ENCODE measurements at regions not wholly inside any gene's neighbourhood (a gene's known extent, or its start where the extent isn't known, plus 50 kb on each side); places are given as distances from the start of the nearest gene placed in this dataset.

DNA sequence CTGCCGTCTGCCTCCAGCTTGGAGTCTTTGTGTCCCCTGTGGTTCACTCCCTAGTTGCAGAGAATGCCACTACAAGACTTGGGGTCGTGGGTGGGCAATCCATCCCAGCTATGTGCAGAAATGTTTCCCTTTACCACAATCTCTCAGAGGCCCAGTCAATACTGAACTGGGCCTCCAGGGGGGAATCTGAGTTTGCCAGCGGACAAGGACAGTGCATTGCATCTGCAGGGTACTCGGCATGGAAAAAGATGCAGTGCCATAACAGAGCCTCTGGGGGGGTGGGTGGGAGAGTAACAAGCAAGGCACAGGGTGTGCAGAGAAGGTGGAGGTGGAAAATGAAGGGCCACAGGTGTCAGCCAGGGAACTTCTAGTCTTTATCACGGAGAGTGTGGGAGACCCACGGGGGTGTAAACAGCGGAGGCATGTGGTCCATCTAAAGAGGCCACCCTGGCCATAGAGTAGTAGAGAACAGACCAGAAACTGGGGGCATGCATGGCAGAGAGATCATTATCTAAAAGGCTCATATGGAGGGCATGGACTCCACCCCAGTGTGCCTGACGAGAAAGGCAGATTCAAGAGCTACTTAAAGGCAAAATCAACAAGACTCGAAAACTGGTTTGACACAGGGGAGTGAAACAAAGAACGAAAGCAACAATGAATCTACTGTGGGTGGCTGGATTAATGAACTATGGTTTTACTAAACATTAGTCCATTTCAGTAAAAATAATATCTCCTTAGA lies 182.4 kb downstream of the ANXA2 start:
- peaks cover 62 to 78% of the 10 kb centered on the region in 2 donors for H3K27me3 Mint-ChIP-seq
- no peaks in the 10 kb centered on the region for H3K9me3 Mint-ChIP-seq
- no peak overlapping the region for H3K4me3 Mint-ChIP-seq
- no peak overlapping the region for H3K27ac Mint-ChIP-seq
- no peaks in the 10 kb centered on the region for H3K4me1 Mint-ChIP-seq (ENCODE audit: low read depth in 2 of 2)
- no peak for DNase-seq
- H3K36me3 Mint-ChIP-seq (ENCODE audit: insufficient read depth), result no peaks in the 10 kb centered on the region
- ATAC-seq (replicated peaks), result no peak

GRCh38 chr15:60217161-60217560 lies 180.6 kb downstream of the ANXA2 start:
- Mint-ChIP-seq H3K4me3 (no peak overlapping the region), H3K27ac (no peak overlapping the region), H3K9me3 (no peaks in the 10 kb centered on the region), H3K4me1 (ENCODE audit: low read depth in 2 of 2) (no peaks in the 10 kb centered on the region), H3K27me3 (peaks cover 52 to 72% of the 10 kb centered on the region in 2 donors), H3K36me3 (ENCODE audit: insufficient read depth) (no peaks in the 10 kb centered on the region)
- DNase-seq (no peak), ATAC-seq (replicated peaks) (no peak)

DNA sequence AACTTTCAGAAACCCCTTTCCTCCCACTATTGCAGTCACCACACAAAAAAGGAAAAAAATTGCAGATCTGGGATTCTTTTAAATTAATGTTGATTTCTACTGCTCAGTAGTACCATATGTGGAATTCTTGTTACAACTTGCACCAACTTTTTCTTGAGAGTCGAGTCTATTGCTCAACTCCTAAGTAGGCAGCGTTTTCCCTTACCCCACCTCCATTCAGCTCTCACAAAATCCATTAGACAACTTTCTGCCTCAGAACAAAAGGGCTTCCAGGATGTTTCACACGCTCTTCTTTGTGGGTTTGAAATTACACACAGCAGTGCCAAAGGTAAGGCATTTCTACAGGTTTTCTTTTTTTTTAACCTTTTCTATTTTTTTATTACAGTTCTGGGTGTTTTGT lies 179.5 kb downstream of the ANXA2 start:
- DNase-seq (no peak), ATAC-seq (replicated peaks) (no peak)
- H3K9me3 Mint-ChIP-seq, result no peaks in the 10 kb centered on the region
- H3K27me3 Mint-ChIP-seq, result peaks cover 51 to 65% of the 10 kb centered on the region in 2 donors
- H3K27ac Mint-ChIP-seq, result no peak overlapping the region
- H3K36me3 Mint-ChIP-seq (ENCODE audit: insufficient read depth), result no peaks in the 10 kb centered on the region
- H3K4me1 Mint-ChIP-seq (ENCODE audit: low read depth in 2 of 2), result no peaks in the 10 kb centered on the region
- no peak overlapping the region for H3K4me3 Mint-ChIP-seq

DNA sequence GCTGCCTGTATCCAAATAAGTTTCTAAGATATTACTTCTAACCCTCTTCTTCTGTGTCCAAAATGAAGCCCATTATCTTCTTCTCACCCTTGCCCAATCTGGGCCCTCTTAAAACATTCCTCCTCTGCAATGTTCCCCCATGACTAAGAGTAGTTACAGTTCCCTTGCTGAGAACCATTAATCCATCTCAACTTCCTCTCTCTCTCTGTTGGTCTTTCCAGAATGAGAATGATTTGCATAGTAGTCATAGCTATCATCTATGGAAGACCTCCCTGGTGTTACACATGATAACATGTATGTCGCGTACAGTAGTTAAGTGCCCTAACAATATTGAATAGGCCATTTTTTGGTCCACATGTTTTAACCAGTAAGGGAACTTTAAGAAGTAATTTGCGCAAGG lies 177.9 kb downstream of the ANXA2 start:
- peaks cover 54 to 56% of the 10 kb centered on the region in 2 donors for H3K27me3 Mint-ChIP-seq
- H3K4me1 Mint-ChIP-seq (ENCODE audit: low read depth in 2 of 2), result no peaks in the 10 kb centered on the region
- H3K27ac Mint-ChIP-seq, result no peak overlapping the region
- ATAC-seq (replicated peaks), result no peak
- H3K4me3 Mint-ChIP-seq, result no peak overlapping the region
- H3K36me3 Mint-ChIP-seq (ENCODE audit: insufficient read depth), result no peaks in the 10 kb centered on the region
- DNase-seq, result no peak
- H3K9me3 Mint-ChIP-seq, result no peaks in the 10 kb centered on the region

DNA sequence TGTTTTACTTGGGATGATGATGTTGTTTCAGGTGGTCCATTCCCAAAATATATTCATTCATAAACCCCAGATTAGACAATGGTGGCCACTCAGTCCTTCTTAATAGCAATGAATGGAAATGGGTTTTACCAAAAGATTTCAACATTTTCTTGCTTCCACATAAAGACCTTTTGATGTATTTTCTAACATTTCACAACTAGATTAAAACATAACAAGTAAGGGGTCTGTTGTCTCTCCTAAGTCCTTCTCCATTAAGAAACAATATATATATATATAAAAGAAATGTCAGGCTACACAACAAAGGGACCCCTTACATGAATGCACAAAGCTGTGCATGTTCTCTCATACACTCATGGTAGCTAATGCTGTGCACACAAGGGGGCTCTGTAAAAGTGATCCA lies 176.4 kb downstream of the ANXA2 start:
- H3K4me1 Mint-ChIP-seq (ENCODE audit: low read depth in 2 of 2), result no peaks in the 10 kb centered on the region
- H3K27ac Mint-ChIP-seq, result no peak overlapping the region
- H3K4me3 Mint-ChIP-seq, result no peak overlapping the region
- ATAC-seq (replicated peaks) (no peak), DNase-seq (no peak)
- peaks cover 39 to 52% of the 10 kb centered on the region in 2 donors for H3K27me3 Mint-ChIP-seq
- H3K9me3 Mint-ChIP-seq, result no peaks in the 10 kb centered on the region
- H3K36me3 Mint-ChIP-seq (ENCODE audit: insufficient read depth), result no peaks in the 10 kb centered on the region

GRCh38 chr15:60222404-60222803 lies 175.4 kb downstream of the ANXA2 start:
- peaks cover 44 to 59% of the 10 kb centered on the region in 2 donors for H3K27me3 Mint-ChIP-seq
- H3K9me3 Mint-ChIP-seq, result no peaks in the 10 kb centered on the region
- no peaks in the 10 kb centered on the region for H3K4me1 Mint-ChIP-seq (ENCODE audit: low read depth in 2 of 2)
- no peak overlapping the region for H3K27ac Mint-ChIP-seq
- DNase-seq (no peak), ATAC-seq (replicated peaks) (no peak)
- H3K36me3 Mint-ChIP-seq (ENCODE audit: insufficient read depth), result no peaks in the 10 kb centered on the region
- no peak overlapping the region for H3K4me3 Mint-ChIP-seq

DNA sequence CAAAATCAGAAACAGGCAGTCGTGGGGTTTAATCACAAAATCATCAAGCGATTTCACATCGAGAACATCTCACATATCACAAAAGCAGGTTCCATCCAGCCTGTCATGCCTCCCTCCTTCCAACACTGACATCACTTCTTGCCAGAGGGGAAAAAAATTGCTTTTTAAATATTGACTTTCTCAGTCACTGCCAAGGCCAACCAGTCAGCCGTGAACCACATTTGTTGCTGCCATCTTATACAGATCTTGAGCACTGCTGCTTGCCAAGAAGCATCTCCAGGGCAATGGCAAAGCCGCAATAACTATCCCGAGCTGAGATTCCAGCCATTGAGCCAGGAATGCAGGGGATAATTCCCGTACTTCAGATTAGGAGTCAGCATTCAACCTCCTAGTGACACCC lies 174.6 kb downstream of the ANXA2 start:
- no peaks in the 10 kb centered on the region for H3K9me3 Mint-ChIP-seq
- no peaks in the 10 kb centered on the region for H3K4me1 Mint-ChIP-seq (ENCODE audit: low read depth in 2 of 2)
- no peak for DNase-seq
- H3K4me3 Mint-ChIP-seq, result no peak overlapping the region
- H3K27me3 Mint-ChIP-seq, result peaks cover 43 to 55% of the 10 kb centered on the region in 2 donors
- H3K36me3 Mint-ChIP-seq (ENCODE audit: insufficient read depth), result no peaks in the 10 kb centered on the region
- H3K27ac Mint-ChIP-seq, result no peak overlapping the region
- ATAC-seq (replicated peaks), result no peak

GRCh38 chr15:60226924-60227323 lies 170.9 kb downstream of the ANXA2 start:
- Mint-ChIP-seq H3K27me3 (peaks cover 48 to 62% of the 10 kb centered on the region in 2 donors), H3K27ac (no peak overlapping the region), H3K4me3 (no peak overlapping the region), H3K4me1 (ENCODE audit: low read depth in 2 of 2) (no peaks in the 10 kb centered on the region), H3K9me3 (no peaks in the 10 kb centered on the region), H3K36me3 (ENCODE audit: insufficient read depth) (peaks cover 3% of the 10 kb centered on the region)
- ATAC-seq (replicated peaks) (no peak), DNase-seq (no peak)

GRCh38 chr15:60228101-60228500 lies 169.7 kb downstream of the ANXA2 start:
- H3K27me3 Mint-ChIP-seq, result peaks cover 56 to 63% of the 10 kb centered on the region in 2 donors
- no peak for ATAC-seq (replicated peaks)

DNA sequence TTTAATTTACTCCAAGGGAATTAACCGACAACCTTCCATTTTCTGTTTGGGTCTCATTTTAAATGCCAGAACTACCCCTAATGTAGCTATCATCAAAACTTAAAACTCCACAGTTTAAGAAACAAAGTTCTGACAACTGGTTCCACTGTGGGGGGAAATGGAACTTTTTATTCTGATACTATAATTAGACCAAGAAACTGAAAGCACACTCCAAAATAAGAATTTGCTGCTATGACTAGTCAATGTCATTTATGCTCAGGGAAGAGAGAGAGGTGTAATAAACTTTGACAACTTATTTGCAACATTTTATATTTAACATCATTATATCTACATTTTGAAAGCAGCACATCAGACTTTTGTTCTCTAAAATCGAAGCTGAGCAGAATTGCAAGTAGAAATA lies 169.2 kb downstream of the ANXA2 start:
- no peak for DNase-seq
- peaks cover 56 to 64% of the 10 kb centered on the region in 2 donors for H3K27me3 Mint-ChIP-seq
- ATAC-seq (replicated peaks), result no peak
- H3K4me3 Mint-ChIP-seq, result no peak overlapping the region
- H3K9me3 Mint-ChIP-seq, result no peaks in the 10 kb centered on the region
- H3K36me3 Mint-ChIP-seq (ENCODE audit: insufficient read depth), result peaks cover 3% of the 10 kb centered on the region
- H3K4me1 Mint-ChIP-seq (ENCODE audit: low read depth in 2 of 2), result no peaks in the 10 kb centered on the region
- no peak overlapping the region for H3K27ac Mint-ChIP-seq

More at GRCh38 chr15:60228101-60228500, 169.7 kb downstream of the ANXA2 start:
- no peaks in the 10 kb centered on the region for H3K4me1 Mint-ChIP-seq (ENCODE audit: low read depth in 2 of 2)
- H3K27ac Mint-ChIP-seq, result no peak overlapping the region
- H3K4me3 Mint-ChIP-seq, result no peak overlapping the region
- no peak for DNase-seq
- H3K9me3 Mint-ChIP-seq, result no peaks in the 10 kb centered on the region
- H3K36me3 Mint-ChIP-seq (ENCODE audit: insufficient read depth), result peaks cover 3% of the 10 kb centered on the region

- Mint-ChIP-seq H3K9me3 (no peaks in the 10 kb centered on the region), H3K27ac (no peak overlapping the region), H3K36me3 (ENCODE audit: insufficient read depth) (peaks cover 3% of the 10 kb centered on the region), H3K4me1 (ENCODE audit: low read depth in 2 of 2) (peaks cover 0 to 2% of the 10 kb centered on the region in 2 donors), H3K4me3 (no peak overlapping the region), H3K27me3 (peaks cover 67 to 89% of the 10 kb centered on the region in 2 donors)
- no peak for ATAC-seq (replicated peaks)
- no peak for DNase-seq
Observed at GRCh38 chr15:60235951-60236710, 161.7 kb downstream of the ANXA2 start.

DNA sequence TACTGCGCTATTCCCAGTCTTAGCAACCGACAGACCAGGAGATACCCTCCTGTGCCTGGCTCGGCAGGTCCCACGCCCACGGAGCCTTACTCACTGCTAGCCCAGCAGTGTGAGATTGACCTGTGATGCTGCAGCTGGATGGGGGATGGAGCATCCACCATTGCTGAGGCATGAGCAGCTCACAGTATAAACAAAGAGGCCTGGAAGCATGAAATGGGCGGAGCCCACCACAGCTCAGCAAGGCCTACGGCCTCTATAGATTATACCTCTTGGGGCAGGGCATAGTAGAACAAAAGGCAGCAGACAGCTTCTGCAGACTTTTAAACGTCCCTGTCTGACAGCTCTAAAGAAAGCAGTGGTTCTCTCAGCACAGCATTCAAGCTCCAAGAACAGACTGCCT lies 160.3 kb downstream of the ANXA2 start:
- ATAC-seq (replicated peaks) (no peak), DNase-seq (no peak)
- Mint-ChIP-seq H3K4me3 (no peak overlapping the region), H3K27me3 (peaks cover 68 to 88% of the 10 kb centered on the region in 2 donors), H3K9me3 (no peaks in the 10 kb centered on the region), H3K27ac (no peak overlapping the region), H3K36me3 (ENCODE audit: insufficient read depth) (no peaks in the 10 kb centered on the region), H3K4me1 (ENCODE audit: low read depth in 2 of 2) (peaks cover 0 to 2% of the 10 kb centered on the region in 2 donors)

GRCh38 chr15:60243769-60244168 lies 154.0 kb downstream of the ANXA2 start:
- peaks cover 50 to 53% of the 10 kb centered on the region in 2 donors for H3K27me3 Mint-ChIP-seq
- DNase-seq, result no peak
- no peaks in the 10 kb centered on the region for H3K9me3 Mint-ChIP-seq
- H3K4me1 Mint-ChIP-seq (ENCODE audit: low read depth in 2 of 2), result no peaks in the 10 kb centered on the region
- H3K27ac Mint-ChIP-seq, result no peak overlapping the region
- no peak overlapping the region for H3K4me3 Mint-ChIP-seq
- no peak for ATAC-seq (replicated peaks)
- no peaks in the 10 kb centered on the region for H3K36me3 Mint-ChIP-seq (ENCODE audit: insufficient read depth)

GRCh38 chr15:60244813-60245212 lies 153.0 kb downstream of the ANXA2 start:
- no peak for DNase-seq
- Mint-ChIP-seq H3K27me3 (peaks cover 42 to 44% of the 10 kb centered on the region in 2 donors), H3K9me3 (no peaks in the 10 kb centered on the region)

More at GRCh38 chr15:60244813-60245212, 153.0 kb downstream of the ANXA2 start:
- Mint-ChIP-seq H3K4me3 (no peak overlapping the region), H3K36me3 (ENCODE audit: insufficient read depth) (no peaks in the 10 kb centered on the region), H3K27ac (no peak overlapping the region), H3K4me1 (ENCODE audit: low read depth in 2 of 2) (no peaks in the 10 kb centered on the region)
- ATAC-seq (replicated peaks), result no peak

All from effector memory CD8-positive, alpha-beta T cell (primary cell).